ENCODE measurements at regions not wholly inside any gene's neighbourhood (a gene's known extent, or its start where the extent isn't known, plus 50 kb on each side); places are given as distances from the start of the nearest gene placed in this dataset.
A peak's percentile ranks its signal among the peaks of the same experiment; 100 is the strongest.

- Histone ChIP-seq H3K9me2 (ENCODE audit: insufficient read depth) (no peaks in the 10 kb centered on the region), H3K79me2 (ENCODE audit: insufficient read depth, low read length) (no peaks in the 10 kb centered on the region), H2AFZ (ENCODE audit: low read depth, low read length, poor library complexity, severe bottlenecking) (peak overlapping the region; percentile 37), H3K4me1 (ENCODE audit: control insufficient read depth in 1 of 2, insufficient read depth in 2 of 2, low read length in 2 of 2) (no peaks in the 10 kb centered on the region; a peak in 1 of 4 replicates), H3K9ac (ENCODE audit: low read length) (no peak overlapping the region), H3K27me3 (ENCODE audit: insufficient read depth, low read length) (no peaks in the 10 kb centered on the region), H4K20me1 (ENCODE audit: insufficient read depth) (no peaks in the 10 kb centered on the region), H3K4me2 (ENCODE audit: low read length) (no peak overlapping the region), H3K27ac (ENCODE audit: low read depth, low read length) (no peak overlapping the region), H3K36me3 (ENCODE audit: control insufficient read depth in 1 of 2, insufficient read depth in 2 of 2, low read length in 2 of 2) (no peaks in the 10 kb centered on the region), H3K4me3 (replicated peaks in 1 of 2; ENCODE audit: low read depth in 1 of 2, low read length in 2 of 2) (no peak overlapping the region), H3K9me3 (ENCODE audit: control insufficient read depth in 1 of 2, insufficient read depth in 1 of 2, low read depth in 1 of 2, low read length in 2 of 2) (no peaks in the 10 kb centered on the region)
- no TSS peak for BruUV-seq (replicated peaks)
- ChIA-PET RAD21 (ENCODE audit: low non-redundant PET in 1 of 2, low total read pairs in 2 of 2, uncharacterized antibody in 2 of 2, unreplicated experiment in 2 of 2) (no interaction called here), POLR2A (interaction anchor here (0.7 kb wide), 1 partner anchor 17 kb away, joined by 3 read pairs; no protein-coding TSS in a partner anchor), CTCF (interaction anchor here (1.0 kb wide), 1 partner anchor 383 kb away, joined by 4 read pairs; no protein-coding TSS in a partner anchor)
- intact Hi-C loops (cut with micrococcal nuclease), result no loop called here
- TF ChIP-seq CEBPB (IDR thresholded peaks at IDR 0.05; ENCODE audit: low read depth), result peak; percentile 82
- no peak for TF ChIP-seq SRF (IDR thresholded peaks at IDR 0.05; ENCODE audit: low read depth)
- TF ChIP-seq ATF3 (IDR thresholded peaks at IDR 0.05), result peak; percentile 42; the same call in 1 of the 2 replicates
- no peak for TF ChIP-seq EGR1 (IDR thresholded peaks at IDR 0.05; ENCODE audit: low read depth)
- peak; percentile 30; the same call in 1 of the 2 replicates for TF ChIP-seq SP1 (IDR thresholded peaks at IDR 0.05; ENCODE audit: low read depth)
- TF ChIP-seq JUND (IDR thresholded peaks at IDR 0.05), result peak; percentile 21; the same call in 1 of the 2 replicates
- peak; percentile 51 for TF ChIP-seq FOSL1 (IDR thresholded peaks at IDR 0.05; ENCODE audit: low read depth)
- ATAC-seq (peak; percentile 69), DNase-seq (ENCODE audit: low read depth, low spot score) (peak; percentile 41)
Observed at GRCh38 chr2:193966590-193966989, 1690.4 kb upstream of the SLC39A10 start.

GRCh38 chr2:193965263-193965662 is 1691.8 kb upstream of the SLC39A10 start:
- CTCF ChIA-PET, result no interaction called here
- H3K4me1 ChIP-seq (ENCODE audit: control insufficient read depth in 1 of 2, insufficient read depth in 2 of 2, low read length in 2 of 2), result no peaks in the 10 kb centered on the region; a peak in 1 of 4 replicates
- H4K20me1 ChIP-seq (ENCODE audit: insufficient read depth), result no peaks in the 10 kb centered on the region
- DNase-seq (ENCODE audit: low read depth, low spot score) (no peak), ATAC-seq (no peak)
- H3K4me2 ChIP-seq (ENCODE audit: low read length), result no peak overlapping the region
- H3K27ac ChIP-seq (ENCODE audit: low read depth, low read length), result no peak overlapping the region
- POLR2A ChIA-PET, result no interaction called here
- no peaks in the 10 kb centered on the region for H3K36me3 ChIP-seq (ENCODE audit: control insufficient read depth in 1 of 2, insufficient read depth in 2 of 2, low read length in 2 of 2)
- no peak overlapping the region for H3K4me3 ChIP-seq (replicated peaks in 1 of 2; ENCODE audit: low read depth in 1 of 2, low read length in 2 of 2)
- intact Hi-C loops (cut with micrococcal nuclease), result no loop called here
- no peaks in the 10 kb centered on the region for H3K79me2 ChIP-seq (ENCODE audit: insufficient read depth, low read length)
- no peaks in the 10 kb centered on the region for H3K9me2 ChIP-seq (ENCODE audit: insufficient read depth)
- TF ChIP-seq SP1 (IDR thresholded peaks at IDR 0.05; ENCODE audit: low read depth) (no peak), ZNF274 (IDR thresholded peaks at IDR 0.05; ENCODE audit: low read depth, low read length) (no peak), ZBTB33 (IDR thresholded peaks at IDR 0.05; ENCODE audit: extremely low read depth, insufficient replicate concordance, low read length) (no peak), CBX3 (IDR thresholded peaks at IDR 0.05; ENCODE audit: low read depth) (no peak), MAX (IDR thresholded peaks at IDR 0.05) (no peak), POLR2AphosphoS5 (IDR thresholded peaks at IDR 0.05; ENCODE audit: low read depth, low read length) (no peak), CTCF (IDR thresholded peaks at IDR 0.05 in 2 of 3, conservative IDR thresholded peaks at IDR 0.05 in 1 of 3; ENCODE audit: borderline replicate concordance in 1 of 3, insufficient read depth in 1 of 3, low read depth in 2 of 3, low read length in 2 of 3) (no peak), EGR1 (IDR thresholded peaks at IDR 0.05; ENCODE audit: low read depth) (no peak), ATF3 (IDR thresholded peaks at IDR 0.05) (no peak), RAD21 (IDR thresholded peaks at IDR 0.05; ENCODE audit: low read depth) (no peak), POLR2A (IDR thresholded peaks at IDR 0.05; ENCODE audit: borderline replicate concordance, extremely low read depth, insufficient read depth, insufficient read length) (no peak), YY1 (IDR thresholded peaks at IDR 0.05; ENCODE audit: extremely low read depth, insufficient replicate concordance, low read depth, low read length) (no peak), EZH2 (IDR thresholded peaks at IDR 0.05) (no peak)
- H3K9me3 ChIP-seq (ENCODE audit: control insufficient read depth in 1 of 2, insufficient read depth in 1 of 2, low read depth in 1 of 2, low read length in 2 of 2), result no peaks in the 10 kb centered on the region
- no peak overlapping the region for H2AFZ ChIP-seq (ENCODE audit: low read depth, low read length, poor library complexity, severe bottlenecking)
- H3K9ac ChIP-seq (ENCODE audit: low read length), result no peak overlapping the region
- no TSS peak for BruUV-seq (replicated peaks)
- H3K27me3 ChIP-seq (ENCODE audit: insufficient read depth, low read length), result no peaks in the 10 kb centered on the region
- RAD21 ChIA-PET (ENCODE audit: low non-redundant PET in 1 of 2, low total read pairs in 2 of 2, uncharacterized antibody in 2 of 2, unreplicated experiment in 2 of 2), result no interaction called here

All from HCT116 (cell line).